ENCODE measurements at regions not wholly inside any gene's neighbourhood (a gene's known extent, or its start where the extent isn't known, plus 50 kb on each side); places are given as distances from the start of the nearest gene placed in this dataset.

- peak; percentile 32 for DNase-seq (ENCODE audit: low read depth, low spot score)
These were observed 73.4 kb upstream of the KCNMA1 start for GRCh38 chr10:77710759-77711682.

GRCh38 chr10:77710081-77710551 is 72.5 kb upstream of the KCNMA1 start:
- DNase-seq (ENCODE audit: low read depth, low spot score) = no peak

GRCh38 chr10:77707570-77707969 is 70.0 kb upstream of the KCNMA1 start:
- DNase-seq (ENCODE audit: low read depth, low spot score) = no peak

DNA sequence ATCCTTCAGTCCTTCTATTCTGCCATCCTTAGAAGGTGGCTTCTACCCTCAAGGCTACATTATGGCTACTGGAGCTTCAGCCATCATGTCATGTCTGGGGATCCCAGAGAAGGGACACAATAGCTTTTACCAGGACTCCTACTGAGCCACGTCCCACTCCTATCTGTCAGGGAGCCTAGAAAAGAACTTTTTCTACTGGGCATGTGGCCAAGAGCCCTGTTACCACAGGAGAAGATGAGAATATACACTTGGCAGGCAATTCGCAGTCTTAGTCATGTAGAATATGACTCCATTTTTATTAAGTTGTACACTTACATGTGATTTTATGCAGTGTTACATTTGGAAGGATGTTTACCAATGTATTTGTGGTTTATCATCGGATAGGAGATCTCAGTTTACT is 64.6 kb upstream of the KCNMA1 start:
- DNase-seq (ENCODE audit: low read depth, low spot score) = no peak

DNA sequence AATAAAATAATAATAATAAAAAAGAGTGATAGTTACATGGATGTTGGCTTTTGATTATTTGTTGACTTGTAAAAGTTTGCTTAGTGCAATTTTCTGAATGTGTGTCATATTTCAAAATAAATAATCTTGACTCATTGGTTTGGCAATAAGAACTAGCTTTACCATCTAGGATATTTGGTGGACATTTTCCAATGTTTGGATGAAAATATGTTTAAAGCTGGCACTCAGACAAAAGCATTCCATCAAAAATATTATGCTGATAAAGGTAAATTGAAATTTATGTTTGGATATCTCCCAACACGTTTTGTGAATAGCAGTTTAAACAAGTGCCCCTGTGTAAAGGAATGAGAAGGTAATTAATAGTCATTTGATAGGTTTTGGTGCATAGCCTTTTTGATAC is 62.5 kb upstream of the KCNMA1 start:
- DNase-seq (ENCODE audit: low read depth, low spot score) = no peak

DNA sequence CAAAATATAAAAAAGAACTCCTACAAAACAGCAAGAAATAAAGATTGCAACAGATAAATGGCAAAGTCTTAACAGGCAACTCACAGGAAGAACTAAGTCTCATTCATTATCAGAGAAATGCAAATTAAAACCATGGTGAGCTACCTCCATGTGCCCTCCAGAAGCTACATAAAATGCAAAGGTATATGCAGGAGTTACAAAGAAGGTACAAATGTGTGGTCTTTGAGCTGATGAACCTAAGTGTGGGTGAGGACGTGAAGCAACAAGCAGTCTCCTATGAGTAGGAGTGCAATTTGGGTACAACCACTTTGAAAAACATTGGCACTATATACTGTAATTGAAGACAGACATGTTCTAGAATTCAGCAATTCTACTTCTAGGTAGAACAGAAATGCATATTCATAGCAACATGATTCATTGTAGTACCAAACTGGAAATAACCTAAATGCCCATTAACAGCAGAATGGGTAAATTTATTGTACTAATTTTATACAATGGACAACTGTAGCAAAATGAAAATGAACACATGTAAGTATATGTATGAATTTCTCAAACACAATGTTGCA is 61.6 kb upstream of the KCNMA1 start:
- no peak for DNase-seq (ENCODE audit: low read depth, low spot score)

- no peak for DNase-seq (ENCODE audit: low read depth, low spot score)
These were observed 60.8 kb upstream of the KCNMA1 start for GRCh38 chr10:77698267-77698931.

GRCh38 chr10:77696584-77696983 is 59.0 kb upstream of the KCNMA1 start:
- DNase-seq (ENCODE audit: low read depth, low spot score) = no peak

DNA sequence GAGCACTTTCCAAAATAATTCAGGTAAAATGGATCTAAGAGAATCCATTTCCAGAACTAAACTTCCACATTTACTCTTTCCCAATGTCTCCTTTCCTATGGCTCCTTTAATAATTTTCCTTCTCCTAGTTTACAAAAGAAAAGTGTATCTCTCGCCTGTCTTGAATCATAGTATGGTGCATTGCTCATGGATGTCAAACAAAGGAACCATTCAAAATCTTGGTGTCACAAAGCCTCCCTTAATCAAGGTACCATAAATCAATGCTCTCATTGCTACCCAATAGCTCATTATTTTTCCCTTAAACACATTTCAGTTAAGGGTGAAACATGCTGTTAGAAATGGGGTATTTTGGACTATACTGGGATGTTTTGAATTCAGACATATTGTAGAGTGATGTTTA is 57.6 kb upstream of the KCNMA1 start:
- no peak for DNase-seq (ENCODE audit: low read depth, low spot score)

DNA sequence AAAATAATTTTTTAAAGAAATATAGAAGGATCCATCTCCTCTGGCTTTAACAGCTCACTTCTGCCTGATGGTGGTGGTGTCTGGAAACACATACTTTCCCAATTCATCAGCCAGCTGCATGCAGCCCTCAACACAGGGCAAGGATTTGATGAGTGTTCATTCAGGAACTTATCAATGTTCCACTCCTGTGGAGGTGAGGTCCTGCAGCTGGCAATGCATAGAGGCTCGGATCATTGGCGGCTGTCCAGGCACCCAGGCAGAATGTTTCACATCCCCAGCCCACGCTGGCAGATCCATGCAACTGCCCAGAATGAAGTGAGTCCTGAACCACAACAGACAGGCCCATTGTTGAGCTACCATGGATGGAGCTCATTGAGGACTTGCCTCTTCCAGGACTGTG is 55.2 kb upstream of the KCNMA1 start:
- no peak for DNase-seq (ENCODE audit: low read depth, low spot score)

DNA sequence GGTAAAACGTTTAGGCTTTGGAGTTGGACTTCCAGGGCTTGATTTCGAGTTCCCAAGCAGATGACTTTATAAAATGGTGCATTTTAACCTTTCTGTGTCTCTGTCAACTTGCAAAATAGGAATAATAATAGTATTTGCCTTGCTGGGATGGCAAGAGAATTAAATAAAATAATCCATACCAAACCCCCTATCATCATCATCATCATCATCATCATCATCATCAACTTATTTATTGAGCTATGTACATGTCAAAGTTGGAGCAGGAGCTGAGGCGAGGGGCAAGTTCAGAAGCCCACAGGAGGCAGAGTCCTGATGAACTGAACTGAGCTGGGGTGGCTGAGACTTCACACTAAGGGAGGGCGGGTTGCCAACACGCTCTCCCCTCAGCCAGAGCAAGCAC is 51.7 kb upstream of the KCNMA1 start:
- no peak for DNase-seq (ENCODE audit: low read depth, low spot score)

GRCh38 chr10:77687621-77688020 is 50.0 kb upstream of the KCNMA1 start:
- DNase-seq (ENCODE audit: low read depth, low spot score) = no peak
